ENCODE measurements at regions not wholly inside any gene's neighbourhood (a gene's known extent, or its start where the extent isn't known, plus 50 kb on each side); places are given as distances from the start of the nearest gene placed in this dataset.

GRCh38 chr4:123230061-123230460 is 166.5 kb upstream of the SPRY1 start:
- TF ChIP-seq CTCF (IDR thresholded peaks at IDR 0.05) (no peak), POLR2A (IDR thresholded peaks at IDR 0.05) (no peak)
